ENCODE measurements at regions not wholly inside any gene's neighbourhood (a gene's known extent, or its start where the extent isn't known, plus 50 kb on each side); places are given as distances from the start of the nearest gene placed in this dataset.

GRCh38 chrX:113920661-113921060, 663.2 kb upstream of the HTR2C start:
- no peak for TF ChIP-seq CTCF (conservative IDR thresholded peaks at IDR 0.05; ENCODE audit: low read depth in 2 of 2)
- TF ChIP-seq EZH2 (IDR thresholded peaks at IDR 0.05; ENCODE audit: low read depth, unreplicated experiment): no peak
- TF ChIP-seq ZNF331 (CRISPR knock-in tag; IDR thresholded peaks at IDR 0.05; ENCODE audit: low read depth): no peak
- no peak for TF ChIP-seq POLR2AphosphoS5 (IDR thresholded peaks at IDR 0.05; ENCODE audit: low read depth)
- no peak for TF ChIP-seq REST (IDR thresholded peaks at IDR 0.05; ENCODE audit: unreplicated experiment)

Measured in GM23338 (cell line).